Erythroblast (primary cell): ENCODE measurements at regions not wholly inside any gene's neighbourhood (a gene's known extent, or its start where the extent isn't known, plus 50 kb on each side); places are given as distances from the start of the nearest gene placed in this dataset.

ENCODE experiments used
- GATA1 ChIP-seq: IDR thresholded peaks from 2 replicates; pipeline ENCODE4 v1.6.1; 2011; ENCODE audit warnings: low read depth, mild to moderate bottlenecking, control low read depth, low read length, moderate library complexity
- POLR2A ChIP-seq: IDR thresholded peaks from 2 replicates; pipeline ENCODE4 v1.6.1; 2011; ENCODE audit warnings: mild to moderate bottlenecking, low read length

GRCh38 chr1:214199585-214199984, 81.4 kb upstream of the SMYD2 start:
- TF ChIP-seq POLR2A (no peak), GATA1 (no peak)
